K562 (cell line): ENCODE measurements at regions not wholly inside any gene's neighbourhood (a gene's known extent, or its start where the extent isn't known, plus 50 kb on each side); places are given as distances from the start of the nearest gene placed in this dataset.

Experiments used
- CREM ChIP-seq: IDR thresholded peaks from 2 replicates; pipeline ENCODE4 v1.6.1; 2014; ENCODE audit warnings: antibody characterized with exemption, low read depth
- CXXC5 ChIP-seq: fragments of 250-450 bp; sonication (Bioruptor Pico); IDR thresholded peaks from 2 replicates; pipeline ENCODE4 v1.8.0; 2022; ENCODE audit warnings: inconsistent platforms, mild to moderate bottlenecking, moderate library complexity
- L3MBTL2 ChIP-seq: fragments of 450-650 bp; IDR thresholded peaks from 2 replicates; pipeline ENCODE4 v1.6.1; 2016; ENCODE audit warnings: mild to moderate bottlenecking, moderate library complexity
- MCM5 ChIP-seq: fragments of 450-650 bp; IDR thresholded peaks from 2 replicates; pipeline ENCODE4 v1.6.1; 2016; ENCODE audit warnings: low read depth
- MXI1 ChIP-seq: IDR thresholded peaks from 2 replicates; pipeline ENCODE4 v1.6.1; 2011; ENCODE audit warnings: low read depth, mild to moderate bottlenecking, improper control_type of control experiment, low read length
- RBBP5 ChIP-seq: fragments of 200-600 bp; sonication (generic); IDR thresholded peaks from 2 replicates; pipeline ENCODE4 v1.6.1; 2012; ENCODE audit warnings: borderline replicate concordance, mild to moderate bottlenecking, low read length, control low read depth, inconsistent platforms; ENCODE audit not compliant: insufficient read depth, poor library complexity, severe bottlenecking
- TBL1XR1 ChIP-seq, 2 experiments: IDR thresholded peaks; 2 replicates each; pipeline ENCODE4 v1.6.1; 2012; ENCODE audit warnings: improper control_type of control experiment in 2 of 2, low read length in 2 of 2, mild to moderate bottlenecking in 1 of 2
- TCF3 ChIP-seq: sonication (generic); formaldehyde crosslinking; IDR thresholded peaks from 2 replicates; pipeline ENCODE4 v1.4.0; 2020; ENCODE audit warnings: mild to moderate bottlenecking, missing genetic modification reagents
- ZBTB11 ChIP-seq, 3 experiments: fragments of 200-800 bp in 1 of 3; fragments of 250-450 bp in 1 of 3; fragments of 450-650 bp in 1 of 3; sonication (Bioruptor Pico) in 1 of 3; sonication (Bioruptor generic) in 1 of 3; formaldehyde crosslinking in 1 of 3; IDR thresholded peaks; 2 replicates each; pipeline versions ENCODE4 v1.6.1 to v1.8.0; 2016 to 2022; ENCODE audit warnings: mild to moderate bottlenecking in 2 of 3, missing genetic modification characterization in 2 of 3, missing compliant biosample characterization in 1 of 3, moderate library complexity in 1 of 3
- ZBTB5 ChIP-seq: fragments of 450-650 bp; IDR thresholded peaks from 2 replicates; pipeline ENCODE4 v1.6.1; 2017; ENCODE audit warnings: antibody characterized with exemption
- ZFP36 ChIP-seq: fragments of 150-350 bp; IDR thresholded peaks from 2 replicates; pipeline ENCODE4 v1.6.1; 2018; ENCODE audit warnings: low read length, low read depth; ENCODE audit not compliant: partially characterized antibody
- ZNF175 ChIP-seq: fragments of 200-800 bp; sonication (Bioruptor generic); IDR thresholded peaks from 2 replicates; pipeline ENCODE4 v1.6.1; 2016; ENCODE audit warnings: low read depth, mild to moderate bottlenecking, missing genetic modification characterization, missing compliant biosample characterization

- TF ChIP-seq TCF3 (CRISPR knock-in tag) (no peak), MCM5 (no peak), TBL1XR1 (IDR thresholded peaks at IDR 0.05; ENCODE audit: low read length in 2 of 2) (peak in 1 of 2 experiments; percentile 58; a peak in 2 of 4 replicates), MXI1 (0 out of 2 replicates have a peak, but pooled peaks have one; percentile 60), RBBP5 (no peak), ZBTB5 (no peak), ZFP36 (peak; percentile 95), CREM (0 out of 2 replicates have a peak, but pooled peaks have one; percentile 13), CXXC5 (CRISPR knock-in tag) (peak; percentile 28; the same call in 1 of the 2 replicates), ZNF175 (CRISPR knock-in tag) (no peak), ZBTB11 (CRISPR knock-in tag; IDR thresholded peaks at IDR 0.05) (peak in 1 of 3 experiments; percentile 42; a peak in 1 of 6 replicates), L3MBTL2 (peak; percentile 92)
Measured at GRCh38 chr16:85330694-85331188, 218.5 kb upstream of the CIBAR2 start (continued).
